Esophagus muscularis mucosa (tissue), 4 donors: ENCODE measurements at regions not wholly inside any gene's neighbourhood (a gene's known extent, or its start where the extent isn't known, plus 50 kb on each side); places are given as distances from the start of the nearest gene placed in this dataset.

Experiments used
- DNase-seq: peaks from one replicate; pipeline ENCODE4 v3.0.0-alpha.2; 2017; ENCODE audit errors: extremely low spot score
- H3K27ac ChIP-seq, 4 donors: fragments of 200-600 bp; sonication (generic); replicated peaks in 1 of 4; 1 replicate in 3 of 4; 2 replicates in 1 of 4; pipeline ENCODE4 v1.5.1; 2016 to 2019; ENCODE audit warnings: mild to moderate bottlenecking in 1 of 4
- H3K27me3 ChIP-seq, 4 donors: fragments of 200-600 bp; sonication (generic); one replicate each; pipeline versions ENCODE4 v1.5.1 to v1.6.0; 2016 to 2019
- H3K36me3 ChIP-seq, 4 donors: fragments of 200-600 bp; sonication (generic); one replicate each; pipeline ENCODE4 v1.5.1; 2016 to 2019
- H3K4me1 ChIP-seq, 4 donors: fragments of 200-600 bp; sonication (generic); one replicate each; pipeline ENCODE4 v1.5.1; 2016 to 2019
- H3K4me3 ChIP-seq, 4 donors: fragments of 200-600 bp; sonication (generic); 1 replicate in 2 of 4; 2 replicates in 2 of 4; pipeline ENCODE4 v1.5.1; 2016 to 2019; ENCODE audit warnings: mild to moderate bottlenecking in 4 of 4, moderate library complexity in 1 of 4
- H3K9me3 ChIP-seq, 4 donors: fragments of 200-600 bp; sonication (generic); 1 replicate in 3 of 4; 2 replicates in 1 of 4; pipeline ENCODE4 v1.5.1; 2016 to 2019
- CTCF ChIP-seq, 3 experiments: fragments of 200-600 bp in 2 of 3; fragments of 450-650 bp in 1 of 3; sonication (generic) in 2 of 3; IDR thresholded peaks; one replicate each; pipeline ENCODE4 v1.5.1; 2017 to 2019; ENCODE audit warnings: antibody characterized with exemption in 3 of 3, mild to moderate bottlenecking in 2 of 3, moderate library complexity in 1 of 3
- EP300 ChIP-seq: sonication (generic); formaldehyde crosslinking; IDR thresholded peaks from one replicate; pipeline ENCODE4 v1.6.1; 2017; ENCODE audit warnings: antibody characterized with exemption
- POLR2A ChIP-seq: fragments of 450-650 bp; IDR thresholded peaks from one replicate; pipeline ENCODE4 v1.6.1; 2017; ENCODE audit warnings: antibody characterized with exemption, moderate library complexity, mild to moderate bottlenecking, low read depth
- POLR2AphosphoS5 ChIP-seq, 2 donors: sonication (generic); formaldehyde crosslinking; IDR thresholded peaks; one replicate each; pipeline ENCODE4 v1.6.1; 2017; ENCODE audit warnings: antibody characterized with exemption in 2 of 2
- WGBS: methylation state at CpG from one replicate; pipeline ENCODE4 v1.1.5; 2018; 5-methylcytosine and 5-hydroxymethylcytosine counted together
- intact Hi-C: fragments of 100-400 bp; cut with DNase I; formaldehyde crosslinking; loops from one replicate; pipeline ENCODE4 v1.15.1; 2023

DNA sequence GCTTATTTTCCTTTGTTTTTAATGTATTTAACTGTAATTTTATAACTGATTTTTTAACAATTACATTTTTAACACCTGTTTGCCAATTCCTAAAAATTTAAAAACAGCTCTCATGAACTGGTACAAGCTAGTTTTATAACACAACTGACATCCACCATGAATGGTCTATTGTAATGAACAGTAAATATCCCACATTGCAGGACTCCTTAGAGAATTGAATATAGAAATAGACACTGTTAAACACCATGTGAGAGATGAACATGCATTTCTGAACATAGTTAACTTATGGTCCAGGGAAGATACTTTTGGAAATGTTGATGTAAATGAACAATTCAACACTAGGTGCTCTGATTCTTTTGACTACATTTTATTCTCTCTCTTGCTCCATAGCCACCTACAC, 195.1 kb upstream of the GMDS start:
- intact Hi-C loops, result no loop called here
- no peak for DNase-seq
- Histone ChIP-seq H3K36me3 (peaks cover 0 to 7% (median 0%) of the 10 kb centered on the region in 4 donors), H3K9me3 (no peaks in the 10 kb centered on the region), H3K4me3 (no peak overlapping the region), H3K27ac (no peak overlapping the region), H3K27me3 (no peaks in the 10 kb centered on the region), H3K4me1 (no peaks in the 10 kb centered on the region)
- TF ChIP-seq POLR2AphosphoS5 (IDR thresholded peaks at IDR 0.05) (no peak), CTCF (IDR thresholded peaks at IDR 0.05) (no peak), EP300 (no peak), POLR2A (no peak)

DNA sequence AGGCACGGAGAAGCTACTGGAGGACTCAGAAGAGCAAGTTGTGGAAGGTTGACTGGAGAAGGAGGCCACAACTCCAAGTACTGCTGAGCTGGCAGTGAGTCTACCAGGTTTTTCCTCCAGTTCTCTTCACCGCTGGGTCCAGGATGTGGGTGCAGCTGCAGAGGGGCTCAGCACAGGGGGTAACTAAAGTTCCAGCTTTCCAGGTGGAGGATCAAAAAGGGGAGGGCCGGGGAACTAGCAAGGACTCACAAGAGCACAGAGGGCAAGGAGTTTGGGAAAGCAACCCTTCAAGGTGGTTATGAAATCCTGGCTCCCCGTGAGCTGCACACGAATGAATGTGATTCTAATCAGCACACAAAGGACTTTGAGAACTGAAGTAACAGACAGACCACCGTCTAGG, 194.2 kb upstream of the GMDS start:
- Histone ChIP-seq H3K27me3 (no peaks in the 10 kb centered on the region), H3K4me1 (no peaks in the 10 kb centered on the region), H3K9me3 (no peaks in the 10 kb centered on the region), H3K4me3 (no peak overlapping the region), H3K36me3 (peaks cover 0 to 7% (median 0%) of the 10 kb centered on the region in 4 donors), H3K27ac (no peak overlapping the region)
- TF ChIP-seq POLR2AphosphoS5 (IDR thresholded peaks at IDR 0.05) (no peak), EP300 (no peak), CTCF (IDR thresholded peaks at IDR 0.05) (no peak), POLR2A (no peak)
- WGBS, result 90% methylated on average over 6 of the region's 6 CpGs
- peak; percentile 74 for DNase-seq
- intact Hi-C loops, result no loop called here

DNA sequence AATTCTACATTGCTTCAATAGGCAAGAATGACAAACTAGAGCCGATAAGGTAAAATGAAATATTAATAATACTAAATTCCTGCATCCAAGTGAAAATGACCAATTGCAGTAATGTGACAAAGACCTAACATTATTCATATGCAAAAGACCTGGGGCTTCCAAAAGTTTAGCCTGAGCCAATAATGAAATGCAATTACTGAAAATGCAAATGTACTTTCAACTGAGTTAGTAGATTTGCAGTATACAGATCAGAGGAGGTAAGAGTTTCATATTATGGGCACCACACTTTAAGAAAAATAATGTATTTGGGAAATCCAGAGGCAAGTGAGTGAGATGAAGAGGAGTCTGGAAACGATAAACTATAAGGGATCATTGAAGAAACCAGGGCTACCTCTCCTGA, 193.7 kb upstream of the GMDS start:
- no peaks in the 10 kb centered on the region for H3K9me3 ChIP-seq
- no peak overlapping the region for H3K27ac ChIP-seq
- H3K4me1 ChIP-seq, result no peaks in the 10 kb centered on the region
- no peak overlapping the region for H3K4me3 ChIP-seq
- H3K36me3 ChIP-seq, result peaks cover 0 to 7% (median 0%) of the 10 kb centered on the region in 4 donors
- no peak for DNase-seq
- WGBS, result 92% methylated on average over 2 of the region's 2 CpGs
- no peak for TF ChIP-seq POLR2AphosphoS5 (IDR thresholded peaks at IDR 0.05)
- no peak for TF ChIP-seq POLR2A
- no peak for TF ChIP-seq CTCF (IDR thresholded peaks at IDR 0.05)
- TF ChIP-seq EP300, result no peak
- H3K27me3 ChIP-seq, result no peaks in the 10 kb centered on the region
- intact Hi-C loops, result no loop called here

- DNase-seq, result no peak
- Histone ChIP-seq H3K36me3 (peaks cover 0 to 3% (median 0%) of the 10 kb centered on the region in 4 donors), H3K4me3 (no peak overlapping the region), H3K4me1 (no peaks in the 10 kb centered on the region), H3K27ac (no peak overlapping the region), H3K27me3 (no peaks in the 10 kb centered on the region), H3K9me3 (no peaks in the 10 kb centered on the region)
- intact Hi-C loops, result no loop called here
- 93% methylated on average over 23 of the region's 23 CpGs for WGBS
- no peak for TF ChIP-seq CTCF (IDR thresholded peaks at IDR 0.05)
- no peak for TF ChIP-seq POLR2A
- no peak for TF ChIP-seq POLR2AphosphoS5 (IDR thresholded peaks at IDR 0.05)
- no peak for TF ChIP-seq EP300
These were observed 191.2 kb upstream of the GMDS start for GRCh38 chr6:2436410-2437154.

DNA sequence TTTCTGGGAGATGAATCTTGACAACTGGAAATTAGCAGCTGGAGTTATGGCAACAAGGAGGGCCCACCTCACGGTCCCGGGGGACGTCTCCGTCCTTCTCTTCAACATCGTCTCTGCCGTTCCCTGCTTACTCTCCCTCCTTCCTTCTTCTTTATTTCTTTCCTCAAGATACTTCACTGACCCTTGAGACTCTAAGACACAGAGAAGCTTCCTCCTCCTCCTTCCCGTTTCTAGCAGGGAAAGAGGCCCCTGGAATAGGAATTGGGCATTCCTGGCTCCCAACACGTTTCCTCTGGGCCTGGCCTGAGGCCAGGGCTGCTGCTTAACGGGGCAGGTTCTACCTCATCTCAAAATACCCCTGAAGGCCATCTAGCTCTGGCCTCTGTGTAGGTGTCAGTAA, 189.9 kb upstream of the GMDS start:
- intact Hi-C loops, result no loop called here
- H3K27me3 ChIP-seq, result no peaks in the 10 kb centered on the region
- no peaks in the 10 kb centered on the region for H3K9me3 ChIP-seq
- no peaks in the 10 kb centered on the region for H3K4me1 ChIP-seq
- H3K27ac ChIP-seq, result no peak overlapping the region
- DNase-seq, result peak; percentile 62
- no peak overlapping the region for H3K4me3 ChIP-seq
- TF ChIP-seq EP300 (no peak), POLR2AphosphoS5 (IDR thresholded peaks at IDR 0.05) (no peak), POLR2A (no peak), CTCF (IDR thresholded peaks at IDR 0.05) (no peak)
- H3K36me3 ChIP-seq, result peaks cover 0 to 3% (median 0%) of the 10 kb centered on the region in 4 donors
- WGBS, result 65% methylated on average over 9 of the region's 9 CpGs
